ENCODE measurements at regions not wholly inside any gene's neighbourhood (a gene's known extent, or its start where the extent isn't known, plus 50 kb on each side); places are given as distances from the start of the nearest gene placed in this dataset.

- no peak overlapping the region for H3K27ac ChIP-seq
- TF ChIP-seq, protein P1, sequence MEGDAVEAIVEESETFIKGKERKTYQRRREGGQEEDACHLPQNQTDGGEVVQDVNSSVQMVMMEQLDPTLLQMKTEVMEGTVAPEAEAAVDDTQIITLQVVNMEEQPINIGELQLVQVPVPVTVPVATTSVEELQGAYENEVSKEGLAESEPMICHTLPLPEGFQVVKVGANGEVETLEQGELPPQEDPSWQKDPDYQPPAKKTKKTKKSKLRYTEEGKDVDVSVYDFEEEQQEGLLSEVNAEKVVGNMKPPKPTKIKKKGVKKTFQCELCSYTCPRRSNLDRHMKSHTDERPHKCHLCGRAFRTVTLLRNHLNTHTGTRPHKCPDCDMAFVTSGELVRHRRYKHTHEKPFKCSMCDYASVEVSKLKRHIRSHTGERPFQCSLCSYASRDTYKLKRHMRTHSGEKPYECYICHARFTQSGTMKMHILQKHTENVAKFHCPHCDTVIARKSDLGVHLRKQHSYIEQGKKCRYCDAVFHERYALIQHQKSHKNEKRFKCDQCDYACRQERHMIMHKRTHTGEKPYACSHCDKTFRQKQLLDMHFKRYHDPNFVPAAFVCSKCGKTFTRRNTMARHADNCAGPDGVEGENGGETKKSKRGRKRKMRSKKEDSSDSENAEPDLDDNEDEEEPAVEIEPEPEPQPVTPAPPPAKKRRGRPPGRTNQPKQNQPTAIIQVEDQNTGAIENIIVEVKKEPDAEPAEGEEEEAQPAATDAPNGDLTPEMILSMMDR (conservative IDR thresholded peaks at IDR 0.05) = no peak
- TF ChIP-seq ZFX (IDR thresholded peaks at IDR 0.05) = no peak
Measured at GRCh38 chr6:153602401-153602800, 436.6 kb upstream of the OPRM1 start.

- no peak overlapping the region for H3K27ac ChIP-seq
- TF ChIP-seq, protein P1 (conservative IDR thresholded peaks at IDR 0.05) = no peak
- no peak for TF ChIP-seq ZFX (IDR thresholded peaks at IDR 0.05)
Measured at GRCh38 chr6:153599901-153600300, 439.1 kb upstream of the OPRM1 start.

DNA sequence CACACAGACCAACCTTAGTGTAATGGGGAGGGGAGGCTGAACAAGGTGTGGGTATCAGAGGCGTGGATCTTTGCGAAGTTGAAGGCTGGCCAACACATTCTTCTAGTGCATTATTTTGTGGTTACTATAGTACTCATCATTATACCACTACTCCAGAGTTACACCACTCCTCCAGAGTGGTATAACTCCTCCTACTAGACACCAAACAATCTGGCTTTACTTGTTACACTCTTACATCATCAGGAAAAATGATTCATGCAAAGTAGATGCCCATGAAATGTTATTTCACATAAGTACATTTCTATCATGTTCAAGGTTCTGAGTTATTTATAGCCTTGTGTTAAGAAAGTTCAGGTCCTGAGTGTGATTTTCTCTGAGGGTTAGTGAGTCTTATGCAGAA, 443.1 kb upstream of the OPRM1 start:
- no peak overlapping the region for H3K27ac ChIP-seq
- TF ChIP-seq, protein P1 (conservative IDR thresholded peaks at IDR 0.05) = no peak
- TF ChIP-seq ZFX (IDR thresholded peaks at IDR 0.05) = no peak

DNA sequence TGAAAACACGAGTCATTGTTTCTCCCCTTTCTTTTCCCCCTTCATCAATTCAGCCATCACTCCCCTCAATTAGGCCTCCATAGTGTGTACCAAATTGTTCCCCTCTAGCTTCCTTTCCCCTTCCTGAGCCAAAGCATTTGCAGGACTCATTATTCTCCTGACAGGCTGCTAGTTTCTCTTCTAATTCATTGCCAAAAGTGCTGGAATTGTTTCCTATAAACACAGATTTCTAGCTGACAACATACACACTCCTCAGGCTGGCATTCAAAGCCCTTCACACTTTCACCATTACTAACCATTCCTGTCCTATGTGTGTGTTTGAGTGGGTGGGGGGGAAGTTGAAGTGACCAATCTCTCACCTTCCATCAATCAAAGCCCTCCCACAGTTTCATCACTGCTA, 444.2 kb upstream of the OPRM1 start:
- no peak overlapping the region for H3K27ac ChIP-seq
- TF ChIP-seq ZFX (IDR thresholded peaks at IDR 0.05) = no peak
- TF ChIP-seq, protein P1 (conservative IDR thresholded peaks at IDR 0.05) = no peak

DNA sequence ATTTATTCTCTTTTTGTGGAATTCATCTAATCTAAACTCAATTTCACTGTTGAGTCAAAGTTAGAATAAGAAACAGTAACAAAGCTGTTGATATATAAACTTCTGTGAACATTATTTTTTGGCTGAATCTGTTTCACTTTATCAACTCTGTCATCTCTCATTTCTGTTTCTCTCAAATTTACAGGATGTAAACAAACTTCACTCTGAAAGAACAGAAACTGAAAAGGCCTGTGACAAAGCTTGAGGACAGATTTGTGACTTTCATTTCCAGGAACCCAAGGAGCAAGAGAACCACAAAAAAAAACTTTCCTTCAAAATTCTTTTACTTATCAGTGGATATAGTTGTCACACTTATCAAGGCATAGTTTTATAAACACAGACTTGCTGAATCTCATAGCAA, 447.9 kb upstream of the OPRM1 start:
- no peak overlapping the region for H3K27ac ChIP-seq
- TF ChIP-seq, protein P1 (conservative IDR thresholded peaks at IDR 0.05) = no peak
- TF ChIP-seq ZFX (IDR thresholded peaks at IDR 0.05) = no peak

DNA sequence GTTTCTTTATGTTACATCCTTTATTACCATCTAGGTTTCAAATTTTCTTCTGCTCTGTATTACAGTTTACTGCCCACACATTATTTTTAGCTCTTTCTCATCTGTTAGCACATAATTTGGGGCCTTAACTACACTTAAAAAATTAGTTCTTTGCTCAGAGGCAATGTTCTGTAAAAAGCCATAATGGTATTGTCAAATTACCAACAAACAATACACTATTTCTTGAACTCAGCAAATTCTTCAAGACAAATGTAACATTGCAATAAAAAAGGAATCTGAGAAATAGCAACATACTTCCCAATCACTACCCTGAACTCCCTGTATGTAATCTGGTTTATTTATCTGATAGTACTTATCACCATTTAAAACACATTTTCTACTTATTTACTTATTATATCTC, 448.6 kb upstream of the OPRM1 start:
- no peak for TF ChIP-seq ZFX (IDR thresholded peaks at IDR 0.05)
- TF ChIP-seq, protein P1 (conservative IDR thresholded peaks at IDR 0.05) = no peak
- H3K27ac ChIP-seq = no peak overlapping the region

GRCh38 chr6:153588330-153588729, 450.7 kb upstream of the OPRM1 start:
- TF ChIP-seq, protein P1 (conservative IDR thresholded peaks at IDR 0.05) = no peak
- TF ChIP-seq ZFX (IDR thresholded peaks at IDR 0.05) = no peak
- H3K27ac ChIP-seq = no peak overlapping the region
